ENCODE measurements at regions not wholly inside any gene's neighbourhood (a gene's known extent, or its start where the extent isn't known, plus 50 kb on each side); places are given as distances from the start of the nearest gene placed in this dataset.

DNA sequence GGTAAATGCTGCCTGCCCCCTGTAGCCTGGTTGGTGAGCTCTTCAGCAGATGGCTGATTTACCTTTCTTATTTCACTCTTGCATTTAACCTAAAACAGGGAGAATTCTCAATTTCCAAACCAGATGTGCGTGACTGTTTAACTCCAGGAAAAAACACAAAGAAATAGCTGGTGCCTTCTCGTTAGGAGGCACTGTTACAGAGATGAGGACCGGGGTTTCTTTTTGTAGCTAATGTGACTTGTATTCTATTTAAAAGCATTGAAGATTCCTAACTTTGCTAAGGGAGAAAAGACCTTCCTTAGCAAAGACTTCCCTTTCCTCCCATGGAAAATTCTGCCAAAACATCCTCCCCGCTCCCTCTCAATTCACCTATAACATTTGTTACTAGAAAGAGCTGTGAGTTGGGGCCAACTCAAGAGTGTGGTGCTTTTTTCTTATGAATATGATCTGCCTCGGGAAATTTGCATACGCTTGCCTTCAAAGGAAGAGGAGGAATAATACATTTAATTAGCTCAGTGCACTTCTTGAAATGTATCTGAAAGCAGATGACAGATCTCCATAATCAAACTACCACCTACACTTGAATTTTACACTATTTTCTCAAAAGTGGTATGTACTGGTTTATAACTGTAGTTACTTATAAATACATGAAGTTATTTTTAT, 102.0 kb upstream of the ARID2 start:
- no peak for DNase-seq (ENCODE audit: low spot score)

DNA sequence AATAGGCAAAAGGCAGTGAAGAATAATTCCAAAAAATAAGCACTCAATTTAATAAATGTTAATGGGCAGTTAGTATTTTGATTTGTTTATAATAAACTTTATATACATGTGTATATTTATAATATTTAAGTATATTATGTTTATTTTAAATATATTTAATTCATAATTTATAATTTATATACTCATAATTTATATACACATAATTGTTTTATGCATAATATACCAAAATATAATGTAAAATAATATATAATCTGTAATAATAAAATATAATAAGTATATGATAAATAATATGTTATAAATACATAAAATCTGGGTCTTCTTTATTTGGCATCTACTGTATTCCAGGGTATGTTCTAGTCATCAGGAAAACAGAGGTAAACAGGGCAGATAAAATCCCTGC, 100.2 kb upstream of the ARID2 start:
- DNase-seq (ENCODE audit: low spot score) = no peak

DNA sequence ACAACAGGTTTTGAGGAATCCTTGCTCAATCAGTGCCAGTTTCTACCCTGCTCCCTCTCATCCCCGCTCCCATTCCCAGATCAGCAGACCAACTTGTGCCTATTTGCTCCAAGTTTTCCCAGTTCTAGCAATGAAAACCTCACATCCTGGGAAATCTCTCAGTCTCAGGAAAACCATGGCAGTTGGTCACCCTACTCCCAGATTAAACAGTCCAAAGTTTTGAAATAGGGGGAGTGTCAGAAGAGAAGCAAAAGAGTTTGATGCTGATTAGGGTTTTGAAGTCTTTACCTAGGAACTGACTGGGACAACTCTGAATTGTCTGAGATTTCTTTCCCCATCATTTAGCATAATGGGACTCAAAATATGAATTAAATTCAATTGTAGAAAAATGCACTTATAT, 95.8 kb upstream of the ARID2 start:
- DNase-seq (ENCODE audit: low spot score) = no peak

DNA sequence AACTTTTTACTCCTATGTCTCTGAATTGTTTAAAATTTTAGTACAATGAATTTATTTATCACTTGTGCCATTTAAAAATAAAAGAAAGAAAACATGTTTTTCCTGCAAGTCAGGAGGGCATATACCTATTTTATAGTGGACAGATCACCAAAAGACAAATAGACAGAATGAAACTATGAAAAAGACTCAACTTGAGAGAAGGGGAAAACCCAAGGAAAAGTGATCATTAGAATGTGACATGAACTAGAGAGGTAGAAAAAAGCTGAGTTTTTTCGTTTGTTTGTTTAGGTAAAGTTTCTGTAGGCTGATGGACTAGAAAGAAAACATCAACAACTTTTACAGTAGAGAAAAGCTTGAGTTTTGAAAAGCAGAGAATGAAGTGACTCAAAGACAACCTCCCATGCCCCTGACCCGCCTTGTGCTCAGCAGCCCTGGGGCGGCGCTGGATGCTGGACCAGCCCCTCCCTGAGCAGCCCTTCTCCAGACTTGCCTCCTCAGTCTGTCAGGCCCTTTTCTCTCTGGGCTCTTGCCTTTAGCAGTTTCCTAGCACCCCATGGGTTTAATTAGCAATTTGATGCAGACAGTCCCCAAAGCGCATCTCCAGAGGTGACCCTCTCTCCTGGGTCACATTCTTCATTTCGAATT, 95.1 kb upstream of the ARID2 start:
- no peak for DNase-seq (ENCODE audit: low spot score)

DNA sequence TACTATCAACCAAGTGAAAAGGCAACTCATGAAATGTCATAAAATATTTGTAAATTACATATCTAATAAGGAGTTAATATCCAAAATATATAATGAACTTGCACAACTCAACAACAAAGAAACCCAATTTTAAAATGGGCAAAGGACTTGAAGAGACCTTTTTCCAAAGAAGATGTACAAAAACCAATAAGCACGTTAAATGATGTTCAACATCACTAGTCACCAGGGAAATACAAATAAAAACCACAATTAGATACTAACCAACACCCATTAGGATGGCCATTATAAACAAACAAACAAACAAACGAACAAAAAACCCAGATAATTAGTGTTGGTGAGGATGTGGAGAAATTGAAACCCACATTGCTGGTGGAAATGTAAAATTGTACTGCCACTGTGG, 92.3 kb upstream of the ARID2 start:
- no peak for DNase-seq (ENCODE audit: low spot score)

DNA sequence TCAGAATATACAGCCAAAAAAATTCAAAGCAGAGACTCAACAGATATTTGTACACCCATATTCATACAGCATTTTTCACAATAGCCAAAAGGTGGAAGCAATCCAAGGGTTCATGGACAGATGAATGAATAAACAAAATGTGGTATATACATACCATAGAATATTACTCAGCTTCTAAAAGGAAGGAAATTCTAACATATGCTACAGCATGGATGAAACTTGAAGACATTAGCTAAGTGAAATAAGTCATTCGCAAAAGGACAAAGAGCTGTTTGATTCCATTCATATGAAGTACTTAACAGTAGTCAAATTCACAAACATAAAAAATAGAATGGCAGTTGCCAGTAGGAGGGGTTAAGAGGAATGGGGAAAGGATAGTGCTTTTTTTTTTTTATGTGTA, 91.8 kb upstream of the ARID2 start:
- no peak for DNase-seq (ENCODE audit: low spot score)

DNA sequence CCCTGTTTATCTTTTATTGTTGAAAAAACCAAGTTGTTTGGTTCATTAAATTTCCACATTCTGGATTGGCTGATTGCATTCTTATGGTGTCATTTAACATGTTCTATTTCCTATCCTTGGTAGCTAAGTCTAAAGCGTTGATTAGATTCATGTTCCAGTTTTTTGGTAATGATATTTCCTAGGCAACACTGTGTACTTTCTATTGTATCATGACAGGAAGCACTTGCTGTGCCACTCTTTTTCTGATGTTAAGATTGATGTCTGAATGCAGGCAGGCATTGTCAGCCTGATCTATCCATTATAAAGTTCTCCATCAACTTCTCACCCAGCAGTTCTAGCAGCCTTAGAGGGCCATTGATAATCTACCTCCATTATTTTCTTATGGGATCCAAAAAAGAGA, 91.1 kb upstream of the ARID2 start:
- DNase-seq (ENCODE audit: low spot score) = no peak

DNA sequence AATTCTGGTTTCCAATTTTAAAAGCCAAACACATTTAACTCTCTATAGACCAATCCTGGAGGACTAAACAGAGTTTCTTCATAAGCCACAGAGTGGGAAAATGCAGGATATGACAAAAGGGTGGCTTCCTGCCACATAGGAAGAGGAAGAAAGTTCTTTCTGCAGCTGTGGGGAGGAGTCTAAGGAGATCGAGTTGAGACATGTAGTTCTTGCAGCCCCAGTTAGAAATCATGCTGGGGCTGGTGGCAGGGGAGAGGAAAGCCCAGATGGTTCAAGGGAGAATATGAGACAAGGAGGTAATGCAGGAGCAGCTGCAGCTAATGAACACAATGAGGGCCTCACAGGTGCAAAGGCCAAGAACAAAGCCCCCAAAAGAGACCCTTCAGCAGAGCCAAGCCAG, 85.0 kb upstream of the ARID2 start:
- no peak for DNase-seq (ENCODE audit: low spot score)

DNA sequence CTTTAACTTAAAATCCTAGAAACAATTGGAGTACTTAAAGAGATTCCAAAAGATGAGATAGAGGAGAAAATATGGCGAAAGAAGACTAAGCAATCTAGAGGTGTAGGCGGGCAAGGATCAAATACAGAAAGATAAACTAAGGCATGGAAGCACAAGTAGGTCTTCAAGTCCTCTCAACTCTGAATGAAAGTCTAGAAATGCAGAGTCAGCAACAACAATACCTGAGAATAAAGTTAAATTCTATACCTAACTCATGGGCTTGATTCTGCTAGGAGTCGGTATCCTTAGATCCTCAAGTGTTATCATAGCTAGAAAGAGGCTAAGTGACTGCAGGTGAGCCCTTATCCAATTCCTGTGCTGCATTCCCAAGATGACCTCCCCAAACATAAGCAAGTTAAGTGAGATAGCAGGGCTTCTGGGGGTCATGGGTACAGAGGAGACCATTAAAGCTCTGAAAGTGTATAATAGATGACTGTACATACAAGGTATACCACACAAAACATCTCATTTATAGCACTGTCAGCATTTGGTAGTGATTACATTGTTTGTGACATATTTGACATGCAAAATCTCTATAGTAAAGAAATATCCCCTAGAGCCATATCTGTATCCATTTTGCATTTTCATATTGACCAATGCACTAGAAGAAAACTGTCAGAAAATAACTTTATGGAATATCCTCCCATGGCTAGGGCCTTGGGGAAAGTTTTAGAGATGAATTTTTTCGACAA, 82.5 kb upstream of the ARID2 start:
- no peak for DNase-seq (ENCODE audit: low spot score)

DNA sequence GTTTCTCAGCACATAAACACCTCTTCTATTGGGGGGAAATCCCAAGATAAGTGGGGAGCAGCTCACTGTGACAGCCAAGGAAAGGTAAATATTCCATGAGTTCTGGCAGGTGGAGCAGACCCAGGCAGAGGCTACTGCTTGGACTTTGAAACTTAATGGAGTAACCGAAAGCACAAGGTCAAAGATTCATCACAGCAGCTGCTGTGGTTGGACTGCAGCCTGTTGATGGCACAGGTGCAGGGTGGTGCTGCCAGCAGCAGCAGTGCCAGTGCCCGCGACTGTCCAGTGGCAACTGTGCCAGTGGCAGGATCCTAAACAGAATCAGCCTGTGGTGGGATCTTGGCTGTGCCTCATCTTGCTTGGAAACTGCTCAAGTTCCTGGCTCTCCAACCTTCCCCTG, 81.4 kb upstream of the ARID2 start:
- no peak for DNase-seq (ENCODE audit: low spot score)

DNA sequence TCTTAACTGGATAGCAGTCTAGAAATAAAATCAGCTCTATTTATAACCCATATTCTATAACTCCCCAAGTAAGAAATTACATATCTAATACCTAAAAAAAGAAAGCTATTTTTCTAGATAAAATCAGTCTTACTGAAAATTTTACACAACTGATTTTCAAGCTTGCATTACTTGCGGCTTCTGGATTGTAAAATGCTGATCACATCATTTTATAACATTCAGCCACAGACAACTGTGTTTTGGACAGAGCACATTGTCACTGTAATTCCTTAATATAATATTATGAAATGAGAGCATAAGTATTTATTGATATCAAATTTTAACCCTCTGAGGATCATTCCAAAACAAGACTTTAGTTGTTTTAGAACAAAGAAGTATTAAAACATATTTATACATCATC, 78.5 kb upstream of the ARID2 start:
- DNase-seq (ENCODE audit: low spot score) = no peak

DNA sequence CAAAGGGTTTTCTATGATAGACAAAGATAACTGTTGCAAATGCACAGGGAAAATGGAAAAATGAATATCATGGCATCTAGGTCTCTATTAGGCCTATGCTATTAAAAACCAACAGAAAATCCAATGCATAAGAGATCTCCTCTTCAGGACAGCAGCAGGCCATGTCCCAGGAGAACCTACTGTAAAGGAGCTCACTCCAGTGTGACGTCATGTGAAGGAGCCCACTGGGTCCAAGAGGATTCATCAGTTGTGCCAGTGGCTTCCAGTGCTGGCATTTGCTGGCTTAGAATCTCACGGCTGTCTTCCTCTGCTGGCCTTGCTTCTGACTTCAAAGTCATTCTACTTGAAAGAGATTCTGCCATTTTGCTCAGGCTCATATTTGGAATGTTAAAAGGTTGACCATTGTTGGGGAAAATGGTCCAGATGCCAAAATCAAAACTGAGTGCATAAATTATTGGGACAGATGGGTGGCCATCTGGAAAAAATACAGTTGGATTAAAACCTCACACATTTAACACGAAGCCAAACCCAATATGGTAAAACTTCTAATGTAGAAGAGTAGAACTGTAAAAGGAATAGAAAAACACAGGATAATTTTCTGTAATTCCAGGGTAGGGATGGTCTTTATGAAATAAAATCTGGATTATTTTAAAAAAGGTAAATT, 75.4 kb upstream of the ARID2 start:
- no peak for DNase-seq (ENCODE audit: low spot score)

DNA sequence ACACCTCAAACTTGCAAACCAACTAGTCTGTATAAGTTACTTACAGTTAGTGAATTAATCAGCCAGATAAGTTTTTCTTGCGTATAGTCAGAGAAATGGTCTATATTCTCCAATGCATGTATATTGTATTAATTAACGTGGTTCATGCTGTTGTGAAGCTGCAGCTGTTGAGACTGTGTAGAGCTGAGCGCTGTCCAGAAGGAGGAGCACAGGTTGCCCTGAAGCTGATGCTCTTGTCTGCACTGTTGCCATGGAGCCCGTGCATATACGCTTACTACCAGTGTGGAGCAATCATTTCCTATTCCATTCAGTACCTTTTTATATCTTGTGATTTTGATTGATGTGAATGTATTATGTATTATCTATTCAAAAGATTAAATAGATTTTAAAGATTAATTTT, 74.3 kb upstream of the ARID2 start:
- DNase-seq (ENCODE audit: low spot score) = no peak

DNA sequence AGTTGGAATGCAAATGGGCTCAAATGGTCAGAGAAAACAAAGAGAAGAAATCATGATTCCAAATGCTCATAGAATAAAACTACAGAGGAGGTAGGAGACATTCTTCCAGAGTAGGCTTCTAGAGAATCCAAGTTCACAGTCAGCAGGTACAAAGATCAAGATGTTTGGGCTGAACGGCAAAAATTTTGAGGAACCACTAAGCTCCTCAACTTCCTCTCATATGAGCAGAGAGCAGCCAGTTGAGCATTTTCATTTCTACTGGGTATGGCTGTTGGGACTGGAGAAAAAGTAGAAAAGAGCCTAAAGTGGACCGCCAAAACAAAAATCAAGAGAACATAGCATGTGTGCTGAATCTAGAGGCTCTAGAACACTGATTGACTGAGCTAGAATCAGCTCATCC, 73.8 kb upstream of the ARID2 start:
- DNase-seq (ENCODE audit: low spot score) = no peak

DNA sequence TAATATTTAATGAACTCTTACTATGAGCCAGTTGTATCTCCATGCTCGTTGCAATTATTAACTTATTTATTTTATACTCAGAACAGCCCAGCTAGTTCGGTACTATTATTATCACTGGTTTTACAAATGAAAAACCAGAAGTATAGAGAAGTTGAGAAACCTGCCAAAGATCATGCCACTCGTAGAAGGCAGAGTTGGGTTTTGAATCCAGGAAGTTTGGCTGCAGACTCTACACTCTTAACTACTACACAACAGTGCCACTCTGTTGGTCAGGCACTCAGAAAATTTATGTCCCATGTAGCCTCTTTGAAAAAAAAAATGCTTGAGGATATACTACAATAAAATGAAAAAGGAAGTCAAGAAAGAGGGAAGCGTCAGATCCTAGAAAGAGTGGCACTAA, 71.5 kb upstream of the ARID2 start:
- no peak for DNase-seq (ENCODE audit: low spot score)

DNA sequence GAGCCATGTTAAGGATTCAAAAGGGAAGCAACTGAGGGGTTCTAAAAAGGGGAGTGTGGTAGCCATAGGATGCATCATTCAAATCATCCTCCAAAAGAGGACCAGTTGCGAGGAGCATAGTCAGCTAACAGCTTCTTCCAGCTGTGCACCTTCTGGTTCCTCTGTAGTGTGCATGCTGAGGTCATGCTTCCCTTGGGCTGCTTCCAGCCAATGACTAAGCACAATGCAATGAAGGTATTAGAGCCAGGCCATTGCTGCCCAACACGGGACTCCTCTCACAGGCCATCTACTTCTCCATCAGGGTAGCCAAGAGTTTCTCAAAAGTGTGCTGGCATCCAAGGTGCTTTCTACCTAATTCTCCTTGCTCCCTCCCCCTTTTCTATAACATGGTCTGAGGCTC, 69.2 kb upstream of the ARID2 start:
- no peak for DNase-seq (ENCODE audit: low spot score)

DNA sequence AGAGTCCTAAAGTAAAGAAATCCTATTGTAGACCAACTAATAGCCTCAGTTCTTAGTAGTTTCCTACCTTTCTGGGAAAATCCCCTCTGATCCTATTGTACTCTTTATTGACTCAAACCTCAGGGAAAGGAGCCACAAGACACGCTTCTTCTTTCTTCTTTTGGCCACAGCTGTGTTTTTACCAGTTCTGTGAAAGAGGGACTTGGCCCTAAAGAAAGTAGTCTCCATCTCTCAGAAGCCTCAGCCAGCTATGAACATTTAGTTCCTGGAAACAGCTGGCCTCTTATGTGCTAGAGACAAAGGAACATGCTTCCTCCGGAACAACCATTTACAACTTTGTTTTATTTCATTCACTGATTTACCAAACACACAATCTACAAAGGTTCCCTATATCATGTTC, 66.1 kb upstream of the ARID2 start:
- no peak for DNase-seq (ENCODE audit: low spot score)

DNA sequence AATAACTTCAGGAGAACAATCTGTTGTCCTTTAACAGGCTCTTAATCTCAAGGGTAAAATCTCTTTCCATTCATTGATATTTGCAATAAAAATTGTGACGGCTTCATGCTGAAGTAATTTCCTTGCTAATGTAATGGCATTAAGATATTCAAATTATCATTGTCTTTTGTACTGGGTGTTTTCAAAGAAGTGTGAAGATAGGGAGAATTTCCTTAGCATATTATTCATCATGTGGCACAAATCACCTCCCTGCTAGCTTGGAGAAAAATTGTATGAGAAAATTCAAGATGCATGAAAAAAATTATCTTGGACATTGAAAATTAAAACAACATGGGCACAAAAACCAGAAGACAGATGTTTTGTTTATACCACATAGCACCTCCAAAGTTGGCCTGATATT, 63.6 kb upstream of the ARID2 start:
- DNase-seq (ENCODE audit: low spot score) = no peak

DNA sequence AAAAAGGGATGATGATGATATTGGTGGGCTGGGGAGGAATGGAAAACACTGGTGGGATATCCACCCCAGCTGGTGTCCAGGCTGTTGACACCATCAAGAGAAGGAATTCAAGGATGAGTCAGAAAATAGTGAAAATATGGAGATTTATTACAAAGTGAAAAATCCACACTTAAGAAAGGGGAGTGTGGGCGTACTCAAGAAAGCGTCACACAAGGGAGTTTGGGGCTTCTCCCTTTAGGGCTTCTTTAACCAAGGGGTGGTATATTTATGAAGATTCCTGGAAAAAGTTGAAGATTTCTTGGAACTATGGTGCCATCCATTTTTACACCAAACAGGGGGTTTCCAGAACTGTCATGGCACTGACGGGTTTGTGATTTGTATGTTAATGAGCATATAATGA, 63.1 kb upstream of the ARID2 start:
- DNase-seq (ENCODE audit: low spot score) = peak; percentile 13

DNA sequence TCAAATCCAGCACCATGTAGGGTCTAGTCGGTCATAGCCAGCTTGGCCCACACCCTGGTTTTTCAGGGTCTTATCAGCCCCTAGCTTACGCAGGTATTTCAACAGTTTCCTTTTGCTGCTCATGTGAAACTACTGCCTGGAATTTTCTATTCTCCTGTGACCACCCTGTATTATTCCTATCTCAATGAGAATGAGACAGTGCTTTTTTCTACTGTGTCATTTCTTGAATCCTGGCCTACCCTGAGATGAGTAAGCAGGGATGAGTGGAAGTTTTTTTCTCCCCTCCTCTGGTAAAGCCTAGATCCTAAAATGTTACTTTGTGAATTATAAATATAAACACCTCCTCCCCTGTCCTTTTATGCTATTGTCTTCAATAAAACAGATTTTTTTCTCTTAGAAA, 62.7 kb upstream of the ARID2 start:
- no peak for DNase-seq (ENCODE audit: low spot score)

DNA sequence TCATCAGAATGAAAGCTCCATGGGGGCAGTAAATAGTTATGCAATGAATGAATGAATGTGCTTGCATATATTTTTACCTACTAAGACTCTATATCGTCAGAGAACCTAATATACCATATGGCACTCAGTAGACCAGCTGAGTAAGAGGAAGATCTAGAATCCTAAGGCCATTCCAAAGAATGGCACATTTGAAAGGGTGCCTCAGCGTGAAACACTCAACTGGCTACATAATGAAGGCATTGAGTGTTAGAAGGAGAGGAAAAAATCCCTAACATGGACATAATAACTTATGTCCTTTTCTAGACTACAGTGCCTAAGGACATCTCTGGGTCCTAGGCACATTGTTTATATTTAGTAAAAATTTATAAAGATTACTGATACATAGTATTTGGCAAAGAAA, 61.7 kb upstream of the ARID2 start:
- no peak for DNase-seq (ENCODE audit: low spot score)

DNA sequence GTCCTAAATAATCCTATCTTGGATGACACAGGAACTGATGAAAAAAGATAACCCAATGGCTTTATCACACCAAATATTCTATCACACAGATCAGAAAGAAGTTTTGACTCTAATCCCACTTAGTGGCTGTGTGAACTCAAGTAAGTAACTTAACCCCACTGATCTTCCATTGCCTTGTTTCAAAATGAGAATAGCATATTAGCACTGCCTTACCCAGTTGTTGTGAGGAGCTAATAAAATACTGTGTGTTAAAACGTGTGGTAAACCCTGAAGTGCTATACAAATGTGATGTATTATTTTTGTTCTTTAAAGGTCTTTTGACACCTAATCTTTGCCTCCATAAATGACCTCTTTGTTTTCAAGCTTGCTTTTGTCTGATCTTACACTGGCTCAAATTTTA, 60.9 kb upstream of the ARID2 start:
- DNase-seq (ENCODE audit: low spot score) = peak; percentile 20

DNA sequence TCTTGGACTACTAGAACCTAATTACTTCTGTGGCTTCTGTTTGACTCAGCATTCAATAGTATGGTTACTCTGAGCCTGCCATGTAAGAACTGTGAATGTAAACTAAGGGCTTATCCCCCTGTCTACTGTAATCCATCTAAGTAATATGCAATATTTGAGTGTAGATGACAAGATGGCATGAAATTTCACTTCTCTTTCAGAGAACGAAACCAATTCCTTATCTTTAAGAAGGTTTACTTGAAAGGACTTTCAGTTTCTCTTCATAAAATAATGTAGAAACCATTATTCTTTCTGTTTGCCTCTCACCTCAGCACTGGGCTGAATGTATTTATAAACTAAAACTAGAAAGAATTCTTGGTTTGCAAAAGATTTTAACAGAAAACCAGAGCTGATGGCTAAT, 60.4 kb upstream of the ARID2 start:
- DNase-seq (ENCODE audit: low spot score) = peak; percentile 73
